ENCODE measurements at regions not wholly inside any gene's neighbourhood (a gene's known extent, or its start where the extent isn't known, plus 50 kb on each side); places are given as distances from the start of the nearest gene placed in this dataset.

DNA sequence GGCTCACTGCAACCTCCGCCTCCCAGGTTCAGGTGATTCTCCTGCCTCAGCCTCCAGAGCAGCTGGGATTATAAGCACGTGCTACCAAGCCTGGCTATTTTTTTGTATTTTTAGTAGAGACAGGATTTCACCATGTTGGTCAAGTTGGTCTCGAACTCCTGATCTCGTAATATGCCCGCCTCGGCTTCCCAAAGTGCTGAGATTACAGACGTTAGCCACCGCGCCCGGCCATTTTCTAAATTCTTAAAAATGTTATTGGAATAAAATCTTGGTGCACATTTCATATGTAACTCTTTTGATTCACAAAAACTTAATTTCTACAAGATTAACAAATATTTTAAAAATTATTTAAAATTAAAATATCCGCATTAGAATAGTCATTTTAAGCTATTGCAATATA is 1480.3 kb upstream of the SPRY2 start:
- Histone ChIP-seq H3K27me3 (ENCODE audit: insufficient read depth, low read length) (no peaks in the 10 kb centered on the region), H3K79me2 (ENCODE audit: insufficient read depth, low read length) (no peaks in the 10 kb centered on the region), H2AFZ (ENCODE audit: low read length) (no peak overlapping the region), H4K20me1 (ENCODE audit: insufficient read depth, low read length) (no peaks in the 10 kb centered on the region), H3K4me1 (ENCODE audit: insufficient read depth, low read length) (no peaks in the 10 kb centered on the region), H3K4me3 (ENCODE audit: insufficient read depth, low read length) (no peak overlapping the region), H3K36me3 (ENCODE audit: insufficient read depth, low read length) (no peaks in the 10 kb centered on the region), H3K4me2 (ENCODE audit: insufficient read depth, low read length) (no peak overlapping the region), H3K27ac (ENCODE audit: low read depth, low read length) (no peak overlapping the region), H3K9me3 (ENCODE audit: low read depth, low read length) (peaks cover 3% of the 10 kb centered on the region)
- TF ChIP-seq, protein P1, sequence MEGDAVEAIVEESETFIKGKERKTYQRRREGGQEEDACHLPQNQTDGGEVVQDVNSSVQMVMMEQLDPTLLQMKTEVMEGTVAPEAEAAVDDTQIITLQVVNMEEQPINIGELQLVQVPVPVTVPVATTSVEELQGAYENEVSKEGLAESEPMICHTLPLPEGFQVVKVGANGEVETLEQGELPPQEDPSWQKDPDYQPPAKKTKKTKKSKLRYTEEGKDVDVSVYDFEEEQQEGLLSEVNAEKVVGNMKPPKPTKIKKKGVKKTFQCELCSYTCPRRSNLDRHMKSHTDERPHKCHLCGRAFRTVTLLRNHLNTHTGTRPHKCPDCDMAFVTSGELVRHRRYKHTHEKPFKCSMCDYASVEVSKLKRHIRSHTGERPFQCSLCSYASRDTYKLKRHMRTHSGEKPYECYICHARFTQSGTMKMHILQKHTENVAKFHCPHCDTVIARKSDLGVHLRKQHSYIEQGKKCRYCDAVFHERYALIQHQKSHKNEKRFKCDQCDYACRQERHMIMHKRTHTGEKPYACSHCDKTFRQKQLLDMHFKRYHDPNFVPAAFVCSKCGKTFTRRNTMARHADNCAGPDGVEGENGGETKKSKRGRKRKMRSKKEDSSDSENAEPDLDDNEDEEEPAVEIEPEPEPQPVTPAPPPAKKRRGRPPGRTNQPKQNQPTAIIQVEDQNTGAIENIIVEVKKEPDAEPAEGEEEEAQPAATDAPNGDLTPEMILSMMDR (IDR thresholded peaks at IDR 0.05; ENCODE audit: extremely low read depth, low read depth, low read length): no peak
- DNase-seq (ENCODE audit: insufficient read length, low spot score, missing footprints): no peak

DNA sequence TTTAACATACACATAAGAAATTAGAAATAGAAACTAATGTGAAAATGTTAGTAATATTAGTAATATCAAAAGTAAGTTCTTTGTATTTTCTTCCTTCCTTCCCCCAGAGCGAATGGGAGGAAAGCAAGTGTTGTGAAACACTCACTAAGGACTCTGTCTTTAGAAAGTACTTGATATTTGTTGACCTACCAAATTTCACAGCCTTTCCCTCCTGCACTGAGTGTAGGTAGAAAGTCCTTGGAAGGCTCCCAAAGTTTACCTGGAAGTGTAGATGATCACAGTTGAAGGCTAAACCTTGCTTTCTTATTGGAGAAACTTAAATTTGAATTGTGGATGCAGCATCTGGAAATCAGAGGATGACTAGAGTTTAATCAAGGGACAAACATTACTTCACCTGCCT is 1459.5 kb upstream of the SPRY2 start:
- H2AFZ ChIP-seq (ENCODE audit: low read length): no peak overlapping the region
- H3K9me3 ChIP-seq (ENCODE audit: low read depth, low read length): no peaks in the 10 kb centered on the region

DNA sequence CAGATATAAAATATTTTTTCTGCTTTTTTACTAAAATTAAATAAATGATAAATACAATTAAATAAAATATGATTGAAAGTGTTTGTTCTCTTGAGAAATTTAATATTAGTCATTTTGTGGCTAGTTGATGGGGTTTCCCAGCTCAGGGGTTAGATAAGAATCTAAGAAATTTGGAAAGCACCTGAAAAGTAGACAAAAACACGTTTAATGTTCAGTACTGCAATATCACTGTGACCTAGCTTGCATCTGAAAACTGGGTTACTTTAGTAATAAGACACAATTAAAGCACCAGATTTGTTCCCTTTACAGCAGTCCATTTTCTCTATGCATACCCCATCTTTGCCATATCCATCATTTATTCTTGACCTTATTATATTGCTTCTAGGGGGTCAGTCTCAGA is 1454.8 kb upstream of the SPRY2 start:
- no peak overlapping the region for H2AFZ ChIP-seq (ENCODE audit: low read length)
- no peaks in the 10 kb centered on the region for H3K79me2 ChIP-seq (ENCODE audit: insufficient read depth, low read length)
- H3K4me1 ChIP-seq (ENCODE audit: insufficient read depth, low read length): no peaks in the 10 kb centered on the region
- H3K9me3 ChIP-seq (ENCODE audit: low read depth, low read length): no peaks in the 10 kb centered on the region
- TF ChIP-seq, protein P1 (IDR thresholded peaks at IDR 0.05; ENCODE audit: extremely low read depth, low read depth, low read length): no peak
- no peak overlapping the region for H3K4me2 ChIP-seq (ENCODE audit: insufficient read depth, low read length)
- no peaks in the 10 kb centered on the region for H3K27me3 ChIP-seq (ENCODE audit: insufficient read depth, low read length)
- H3K27ac ChIP-seq (ENCODE audit: low read depth, low read length): no peak overlapping the region
- no peak overlapping the region for H3K4me3 ChIP-seq (ENCODE audit: insufficient read depth, low read length)
- no peaks in the 10 kb centered on the region for H4K20me1 ChIP-seq (ENCODE audit: insufficient read depth, low read length)
- no peaks in the 10 kb centered on the region for H3K36me3 ChIP-seq (ENCODE audit: insufficient read depth, low read length)
- no peak for DNase-seq (ENCODE audit: insufficient read length, low spot score, missing footprints)

More for the DNA sequence above, 1459.5 kb upstream of the SPRY2 start:
- Histone ChIP-seq H3K27me3 (ENCODE audit: insufficient read depth, low read length) (no peaks in the 10 kb centered on the region), H3K79me2 (ENCODE audit: insufficient read depth, low read length) (no peaks in the 10 kb centered on the region), H3K4me2 (ENCODE audit: insufficient read depth, low read length) (no peak overlapping the region), H3K4me1 (ENCODE audit: insufficient read depth, low read length) (no peaks in the 10 kb centered on the region), H3K27ac (ENCODE audit: low read depth, low read length) (no peak overlapping the region), H4K20me1 (ENCODE audit: insufficient read depth, low read length) (no peaks in the 10 kb centered on the region), H3K4me3 (ENCODE audit: insufficient read depth, low read length) (no peak overlapping the region), H3K36me3 (ENCODE audit: insufficient read depth, low read length) (no peaks in the 10 kb centered on the region)
- TF ChIP-seq, protein P1 (IDR thresholded peaks at IDR 0.05; ENCODE audit: extremely low read depth, low read depth, low read length): no peak
- no peak for DNase-seq (ENCODE audit: insufficient read length, low spot score, missing footprints)

DNA sequence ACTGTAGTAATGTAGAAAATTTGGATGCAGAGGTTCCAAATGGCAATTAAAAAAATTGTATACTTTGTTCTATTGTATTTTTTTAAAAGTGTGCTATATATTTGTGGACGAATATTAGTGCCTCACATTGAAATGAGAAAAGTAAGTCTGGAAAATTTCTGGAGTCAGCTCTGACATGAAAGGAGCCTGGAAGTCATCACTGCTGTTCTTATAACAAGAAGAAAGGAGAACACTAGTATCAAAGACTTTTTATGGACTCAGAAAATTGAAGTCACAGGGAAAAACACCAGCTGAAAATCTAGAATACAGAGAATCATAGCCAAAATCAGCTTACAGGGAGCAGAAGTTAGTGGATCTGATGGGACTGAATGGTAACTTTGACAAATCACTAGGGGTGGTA is 1450.7 kb upstream of the SPRY2 start:
- Histone ChIP-seq H3K79me2 (ENCODE audit: insufficient read depth, low read length) (no peaks in the 10 kb centered on the region), H3K4me2 (ENCODE audit: insufficient read depth, low read length) (no peak overlapping the region), H3K4me3 (ENCODE audit: insufficient read depth, low read length) (no peak overlapping the region), H3K27ac (ENCODE audit: low read depth, low read length) (no peak overlapping the region), H2AFZ (ENCODE audit: low read length) (no peak overlapping the region), H4K20me1 (ENCODE audit: insufficient read depth, low read length) (no peaks in the 10 kb centered on the region), H3K9me3 (ENCODE audit: low read depth, low read length) (no peaks in the 10 kb centered on the region), H3K27me3 (ENCODE audit: insufficient read depth, low read length) (no peaks in the 10 kb centered on the region), H3K36me3 (ENCODE audit: insufficient read depth, low read length) (no peaks in the 10 kb centered on the region), H3K4me1 (ENCODE audit: insufficient read depth, low read length) (no peaks in the 10 kb centered on the region)
- DNase-seq (ENCODE audit: insufficient read length, low spot score, missing footprints): no peak
- TF ChIP-seq, protein P1 (IDR thresholded peaks at IDR 0.05; ENCODE audit: extremely low read depth, low read depth, low read length): no peak

Measured in osteoblast (primary cell).